ENCODE measurements at regions not wholly inside any gene's neighbourhood (a gene's known extent, or its start where the extent isn't known, plus 50 kb on each side); places are given as distances from the start of the nearest gene placed in this dataset.
"Not testable (repeated sequence)": the region's sequence is repeated elsewhere in the genome, so short reads cannot be mapped to it uniquely, and the experiment has no call there.

DNA sequence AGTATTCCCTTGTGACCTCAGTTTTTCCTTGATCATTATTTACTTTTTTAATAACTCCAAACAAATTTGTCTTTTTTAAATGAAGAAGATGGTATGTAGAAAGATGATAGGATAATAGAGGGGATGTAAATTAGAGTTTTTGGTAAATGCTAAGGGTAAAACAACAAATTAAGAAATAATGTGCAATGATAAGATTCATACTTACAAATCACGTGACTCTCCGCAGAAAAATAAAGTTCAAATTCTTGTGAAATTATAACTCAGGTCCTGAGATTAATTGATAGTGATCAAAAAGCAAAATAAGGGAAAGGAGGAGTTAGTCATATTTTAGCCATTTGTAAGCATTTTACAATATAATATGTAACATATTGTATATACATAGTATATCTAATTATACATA is 304.1 kb upstream of the KCNH7 start:
- no peaks in the 10 kb centered on the region for H3K36me3 Mint-ChIP-seq (ENCODE audit: low read depth)
- no peaks in the 10 kb centered on the region for H3K4me1 Mint-ChIP-seq
- TF ChIP-seq CTCF (IDR thresholded peaks at IDR 0.05) = no peak
- ATAC-seq (ENCODE audit: low read depth) (no peak), DNase-seq (no peak)
- no peak overlapping the region for H3K4me3 Mint-ChIP-seq
- intact Hi-C loops (cut with micrococcal nuclease) = no loop called here
- H3K27ac Mint-ChIP-seq = no peak overlapping the region
- no peaks in the 10 kb centered on the region for H3K9me3 Mint-ChIP-seq
- no peaks in the 10 kb centered on the region for H3K27me3 Mint-ChIP-seq
- POLR2A ChIA-PET = no interaction called here
- CTCF ChIA-PET = no interaction called here

- Mint-ChIP-seq H3K36me3 (ENCODE audit: low read depth) (no peaks in the 10 kb centered on the region), H3K4me1 (no peaks in the 10 kb centered on the region), H3K27me3 (no peaks in the 10 kb centered on the region), H3K27ac (no peak overlapping the region), H3K9me3 (no peaks in the 10 kb centered on the region), H3K4me3 (no peak overlapping the region)
- ChIA-PET CTCF (no interaction called here), POLR2A (no interaction called here)
- no peak for TF ChIP-seq CTCF (IDR thresholded peaks at IDR 0.05)
- no peak for DNase-seq
- ATAC-seq (ENCODE audit: low read depth) = no peak
- intact Hi-C loops (cut with micrococcal nuclease) = no loop called here
Measured at GRCh38 chr2:163138947-163139346, 300.4 kb upstream of the KCNH7 start.

DNA sequence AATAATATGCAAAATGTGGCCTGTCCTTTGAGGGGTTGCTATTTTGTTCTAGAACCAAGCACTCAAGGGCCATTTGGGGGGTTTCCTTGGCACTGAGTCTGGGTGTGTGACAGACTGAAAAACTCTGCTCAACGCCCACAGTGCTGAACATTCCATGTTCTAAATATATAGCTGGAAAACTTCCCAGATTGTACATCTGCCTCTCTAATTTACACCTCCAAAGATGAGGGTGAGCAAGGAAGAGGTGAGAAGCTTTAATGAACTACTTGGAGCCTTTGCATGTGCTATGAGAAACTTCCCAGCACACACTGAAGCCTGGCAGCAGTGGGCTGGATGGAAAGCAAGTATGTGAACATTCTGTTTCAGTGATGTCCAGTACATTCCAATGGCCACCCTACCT is 296.7 kb upstream of the KCNH7 start:
- Mint-ChIP-seq H3K4me1 (no peaks in the 10 kb centered on the region), H3K4me3 (no peak overlapping the region), H3K27me3 (no peaks in the 10 kb centered on the region), H3K36me3 (ENCODE audit: low read depth) (no peaks in the 10 kb centered on the region), H3K27ac (no peak overlapping the region), H3K9me3 (no peaks in the 10 kb centered on the region)
- intact Hi-C loops (cut with micrococcal nuclease) = no loop called here
- TF ChIP-seq CTCF (IDR thresholded peaks at IDR 0.05) = no peak
- ATAC-seq (ENCODE audit: low read depth) (no peak), DNase-seq (no peak)
- POLR2A ChIA-PET = no interaction called here
- CTCF ChIA-PET = no interaction called here

- Mint-ChIP-seq H3K9me3 (no peaks in the 10 kb centered on the region), H3K27me3 (no peaks in the 10 kb centered on the region), H3K27ac (no peak overlapping the region), H3K36me3 (ENCODE audit: low read depth) (no peaks in the 10 kb centered on the region), H3K4me3 (no peak overlapping the region), H3K4me1 (no peaks in the 10 kb centered on the region)
- intact Hi-C loops (cut with micrococcal nuclease) = no loop called here
- ChIA-PET CTCF (no interaction called here), POLR2A (no interaction called here)
- no peak for DNase-seq
- no peak for ATAC-seq (ENCODE audit: low read depth)
- no peak for TF ChIP-seq CTCF (IDR thresholded peaks at IDR 0.05)
Measured at GRCh38 chr2:163133602-163134001, 295.0 kb upstream of the KCNH7 start.

- ChIA-PET CTCF (no interaction called here), POLR2A (no interaction called here)
- ATAC-seq (ENCODE audit: low read depth) (no peak), DNase-seq (no peak)
- Mint-ChIP-seq H3K9me3 (no peaks in the 10 kb centered on the region), H3K27me3 (no peaks in the 10 kb centered on the region), H3K4me1 (no peaks in the 10 kb centered on the region), H3K27ac (no peak overlapping the region), H3K4me3 (no peak overlapping the region), H3K36me3 (ENCODE audit: low read depth) (no peaks in the 10 kb centered on the region)
- TF ChIP-seq CTCF (IDR thresholded peaks at IDR 0.05) = no peak
- intact Hi-C loops (cut with micrococcal nuclease) = no loop called here
Measured at GRCh38 chr2:163132850-163133249, 294.3 kb upstream of the KCNH7 start.

- H3K27me3 Mint-ChIP-seq; DNase-seq; ATAC-seq (ENCODE audit: low read depth); H3K36me3 Mint-ChIP-seq (ENCODE audit: low read depth); intact Hi-C loops (cut with micrococcal nuclease); CTCF ChIA-PET; H3K4me3 Mint-ChIP-seq; H3K27ac Mint-ChIP-seq; H3K9me3 Mint-ChIP-seq; H3K4me1 Mint-ChIP-seq; POLR2A ChIA-PET: not testable (repeated sequence)
Measured at GRCh38 chr2:163132207-163132606, 293.6 kb upstream of the KCNH7 start.

Data from activated B cell treated with CpG ODN at 0.5 μM for 24 hours (primary cell).